Hematopoietic multipotent progenitor cell treated with erythropoietin and hydrocortisone succinate and interleukin-3 and kit ligand, for 8 days (in vitro differentiated cells): ENCODE measurements at regions not wholly inside any gene's neighbourhood (a gene's known extent, or its start where the extent isn't known, plus 50 kb on each side); places are given as distances from the start of the nearest gene placed in this dataset.
"Not testable (repeated sequence)": the region's sequence is repeated elsewhere in the genome, so short reads cannot be mapped to it uniquely, and the experiment has no call there.

Experiments
- DNase-seq: peaks from one replicate; pipeline ENCODE4 v3.0.0-alpha.2; 2015

- no peak for DNase-seq
Observed at GRCh38 chr1:68785328-68785727, 288.4 kb upstream of the DEPDC1 start.

DNA sequence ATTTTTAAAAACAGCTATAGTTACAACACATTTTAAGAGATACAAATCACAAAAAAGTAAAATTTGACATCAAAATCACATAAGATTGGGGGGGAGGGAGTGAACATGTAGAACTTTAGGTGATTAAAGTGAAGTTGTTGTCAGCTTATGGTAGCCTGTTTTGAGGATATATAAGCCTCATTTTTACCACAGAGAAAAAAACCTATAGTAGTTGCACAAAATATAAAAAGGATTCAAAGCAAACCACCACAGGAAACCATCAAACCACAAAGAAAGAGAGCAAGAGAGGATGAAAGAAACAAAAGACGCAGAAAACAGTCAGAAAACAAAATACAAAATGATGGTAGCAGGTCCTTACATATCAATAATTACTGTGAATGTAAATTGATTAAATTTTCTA lies 291.9 kb upstream of the DEPDC1 start:
- DNase-seq = no peak

DNA sequence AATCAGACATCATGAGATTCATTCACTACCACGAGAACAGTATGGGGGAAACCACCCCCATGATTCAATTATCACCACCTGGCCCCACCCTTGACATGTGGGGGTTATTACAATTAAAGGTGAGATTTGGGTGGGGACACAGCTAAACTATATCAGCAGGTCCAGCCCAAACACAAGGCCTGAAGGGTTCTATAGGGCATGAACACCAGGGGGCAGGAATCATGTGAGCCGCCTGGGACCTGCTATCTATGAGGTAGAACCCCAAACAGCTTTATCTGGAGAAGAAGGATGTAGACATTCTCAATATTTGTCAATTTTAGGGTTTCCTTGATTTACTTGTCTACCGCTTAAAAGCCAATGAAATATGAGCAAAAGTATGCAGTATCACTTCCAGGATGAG lies 294.9 kb upstream of the DEPDC1 start:
- no peak for DNase-seq

DNA sequence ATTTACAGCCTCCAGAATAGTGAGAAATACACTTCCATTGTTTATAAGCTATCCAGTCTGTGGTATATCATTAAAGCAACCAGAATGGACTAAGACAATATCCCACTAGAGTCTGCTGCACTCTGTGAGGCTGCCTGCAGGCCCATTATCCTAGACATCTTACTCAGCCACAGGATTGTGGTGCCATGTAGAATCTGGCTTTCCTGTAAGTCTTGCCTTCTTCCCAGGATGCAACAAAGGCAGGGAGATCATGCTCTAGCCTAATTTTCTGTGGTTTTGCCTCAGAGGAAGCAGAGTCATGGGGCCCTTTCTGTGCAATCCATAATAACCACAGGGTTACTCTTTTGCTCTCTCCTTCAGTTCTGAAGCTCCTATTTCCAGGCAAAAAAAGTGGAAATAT lies 299.1 kb upstream of the DEPDC1 start:
- DNase-seq = no peak

DNA sequence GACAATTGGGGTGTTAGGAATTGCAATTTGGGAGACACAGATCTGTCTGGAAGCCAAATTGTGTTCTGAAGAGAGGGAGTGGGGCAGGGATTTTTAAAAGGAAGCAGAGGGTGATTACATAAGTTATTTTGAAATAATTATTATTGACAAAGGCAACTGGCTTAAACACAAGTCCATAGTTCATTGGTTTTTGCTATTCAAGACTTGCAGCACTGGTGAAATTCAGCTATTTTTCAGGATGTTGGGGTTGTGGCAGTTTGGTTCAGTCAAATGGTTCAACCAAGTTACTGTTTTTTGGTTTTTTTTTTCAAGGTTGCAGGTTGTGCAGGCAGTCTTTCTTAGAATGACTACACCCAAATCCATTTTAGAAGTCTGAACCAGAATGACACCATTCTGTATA lies 300.0 kb upstream of the DEPDC1 start:
- no peak for DNase-seq

- no peak for DNase-seq
Observed at GRCh38 chr1:68798071-68798470, 301.2 kb upstream of the DEPDC1 start.

DNA sequence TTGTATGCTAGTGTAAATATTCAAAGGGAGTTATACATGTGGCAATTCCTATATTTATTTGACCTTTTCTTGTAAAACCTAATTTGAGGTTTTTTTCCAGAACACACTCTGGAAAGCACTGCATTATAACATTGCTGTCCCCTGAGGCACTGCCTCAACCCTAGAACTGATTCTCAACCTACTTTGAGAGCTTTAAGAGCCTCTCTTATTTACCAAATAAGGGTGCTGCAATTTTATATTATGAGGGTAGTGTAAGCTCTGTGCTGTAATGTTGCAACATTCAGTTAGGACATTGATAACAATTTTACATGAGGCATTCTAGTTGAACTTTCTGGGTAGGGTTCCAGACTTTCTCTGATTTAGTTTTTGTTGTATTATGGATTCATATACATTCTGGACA lies 302.2 kb upstream of the DEPDC1 start:
- DNase-seq = no peak

DNA sequence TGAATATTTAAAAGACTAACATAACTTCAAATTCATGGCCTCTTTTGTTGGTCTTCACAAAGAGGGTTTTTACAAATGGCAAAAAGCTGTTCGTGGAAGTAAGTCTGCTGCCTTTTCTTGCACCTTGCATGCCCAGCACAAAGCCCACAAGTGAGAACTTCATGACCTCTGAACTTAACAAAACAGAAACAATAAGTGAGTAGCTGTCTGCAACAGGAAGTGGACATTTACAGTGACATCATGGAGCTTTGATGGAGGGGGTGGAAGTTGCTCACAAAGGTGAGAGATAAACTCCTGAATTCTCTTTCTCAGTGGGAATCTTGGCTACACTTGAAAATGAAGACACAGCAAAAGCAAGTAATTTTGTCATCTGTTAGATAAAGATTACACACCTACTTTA lies 303.3 kb upstream of the DEPDC1 start:
- DNase-seq = no peak

DNA sequence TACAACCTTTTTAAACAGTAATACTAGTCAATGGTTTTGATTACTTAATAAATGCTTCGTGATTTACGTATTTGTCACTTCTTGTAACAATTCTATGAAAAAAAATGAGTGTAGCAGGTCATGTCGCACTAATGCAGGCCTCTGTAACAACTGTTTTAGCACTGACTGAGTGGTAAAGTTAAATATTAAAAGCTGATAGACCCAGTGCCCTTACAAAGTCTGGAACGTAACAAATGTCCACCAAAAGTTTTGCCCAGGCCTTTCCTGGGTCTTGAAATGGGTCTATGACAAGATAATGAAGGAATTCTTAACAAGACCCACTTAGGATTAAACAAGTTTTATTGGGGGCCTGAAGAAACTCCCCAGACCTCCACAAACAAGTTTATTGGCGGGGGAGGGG lies 304.6 kb upstream of the DEPDC1 start:
- no peak for DNase-seq

- DNase-seq = no peak
Observed at GRCh38 chr1:68805097-68805641, 308.3 kb upstream of the DEPDC1 start.

GRCh38 chr1:68808351-68808750 lies 311.5 kb upstream of the DEPDC1 start:
- peak; percentile 3 for DNase-seq

DNA sequence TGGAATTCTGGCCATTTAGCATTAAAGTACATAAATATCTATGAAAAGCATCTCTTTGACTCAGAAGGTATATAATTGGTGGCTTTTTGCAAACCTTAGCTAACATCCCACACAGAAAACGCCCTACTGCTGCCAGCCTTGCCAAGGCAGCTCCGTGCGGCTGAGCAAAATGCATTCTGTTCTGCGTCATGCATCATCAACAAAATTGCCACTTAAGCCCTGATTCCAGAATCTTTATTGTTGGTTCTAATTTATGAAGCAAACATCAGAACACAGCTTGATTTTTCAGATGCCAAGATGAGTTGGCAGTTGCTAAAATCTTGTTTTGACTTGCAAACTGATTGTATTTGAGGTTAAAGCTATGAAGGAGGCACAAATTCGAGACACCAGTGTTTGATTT lies 314.9 kb upstream of the DEPDC1 start:
- DNase-seq = no peak

GRCh38 chr1:68812333-68812732 lies 315.5 kb upstream of the DEPDC1 start:
- DNase-seq = no peak

GRCh38 chr1:68814067-68814466 lies 317.2 kb upstream of the DEPDC1 start:
- no peak for DNase-seq

DNA sequence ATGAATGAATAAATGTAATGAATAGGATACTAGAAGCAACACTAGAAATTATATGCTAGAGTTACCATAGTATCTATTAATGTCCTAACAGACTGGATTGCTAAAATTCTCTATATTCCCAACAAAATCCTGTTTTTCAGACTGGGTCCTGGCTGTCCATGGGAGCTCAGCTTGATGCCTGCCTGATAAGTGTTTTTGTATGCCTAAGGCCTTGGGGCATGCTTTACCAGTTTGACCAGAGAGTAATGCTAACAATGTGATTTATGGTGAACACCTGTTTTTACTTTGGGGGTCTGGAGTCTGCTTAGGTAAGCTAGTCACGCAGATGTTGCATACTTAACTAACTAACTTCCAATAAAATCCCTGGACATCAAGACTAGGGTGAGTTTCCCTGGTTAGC lies 318.8 kb upstream of the DEPDC1 start:
- DNase-seq = no peak

- not testable (repeated sequence) for DNase-seq
Observed at GRCh38 chr1:68817505-68818210, 320.8 kb upstream of the DEPDC1 start.

DNA sequence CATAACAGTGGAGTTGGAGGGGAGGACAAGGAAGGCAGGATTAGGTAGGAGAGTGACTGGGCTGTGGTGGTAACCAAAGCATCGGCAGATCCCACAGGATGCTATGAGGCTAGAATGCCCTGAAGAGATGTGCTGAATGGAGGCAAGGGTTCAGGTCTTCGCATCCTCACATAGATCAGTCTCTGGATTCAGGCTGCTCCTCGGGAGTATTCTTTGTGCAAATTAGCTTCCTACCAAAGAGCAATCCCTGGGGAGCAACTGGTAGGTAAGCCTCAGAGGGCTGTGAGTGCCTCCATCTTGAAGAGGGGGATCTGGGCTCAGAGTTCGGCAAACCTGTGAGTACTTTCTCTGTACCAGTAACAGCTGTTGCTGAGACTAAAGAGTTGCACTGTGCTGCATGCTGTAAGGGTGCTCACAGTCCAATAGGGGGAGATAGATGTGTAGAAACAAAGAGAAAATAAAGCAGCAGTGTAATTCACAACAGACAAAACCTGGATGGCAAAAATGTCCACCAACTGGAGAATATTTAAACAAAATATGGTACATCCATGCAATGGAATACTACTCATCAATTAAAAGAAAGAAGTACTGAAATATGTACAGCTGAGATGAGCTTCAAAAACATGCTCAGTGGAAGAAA lies 322.4 kb upstream of the DEPDC1 start:
- no peak for DNase-seq

DNA sequence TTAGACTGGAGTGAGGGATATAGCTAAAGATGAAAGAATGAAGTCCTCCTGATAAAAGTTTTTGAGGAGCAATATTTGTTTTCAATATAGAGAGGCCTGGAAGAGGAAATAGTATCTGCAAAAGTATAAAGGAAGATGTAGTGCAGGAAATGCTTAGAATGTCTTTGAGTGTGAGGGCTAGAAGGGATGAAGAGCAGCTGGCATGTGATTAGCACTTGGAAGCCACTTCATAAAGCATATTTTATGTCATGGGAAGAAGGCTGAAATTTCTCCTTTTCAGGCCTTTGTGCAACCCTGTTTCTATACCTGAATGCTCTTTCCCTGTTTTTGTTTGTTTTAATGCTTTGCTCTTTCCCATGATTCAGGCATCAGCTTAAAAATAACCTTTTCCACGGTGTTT lies 323.3 kb upstream of the DEPDC1 start:
- DNase-seq = no peak

DNA sequence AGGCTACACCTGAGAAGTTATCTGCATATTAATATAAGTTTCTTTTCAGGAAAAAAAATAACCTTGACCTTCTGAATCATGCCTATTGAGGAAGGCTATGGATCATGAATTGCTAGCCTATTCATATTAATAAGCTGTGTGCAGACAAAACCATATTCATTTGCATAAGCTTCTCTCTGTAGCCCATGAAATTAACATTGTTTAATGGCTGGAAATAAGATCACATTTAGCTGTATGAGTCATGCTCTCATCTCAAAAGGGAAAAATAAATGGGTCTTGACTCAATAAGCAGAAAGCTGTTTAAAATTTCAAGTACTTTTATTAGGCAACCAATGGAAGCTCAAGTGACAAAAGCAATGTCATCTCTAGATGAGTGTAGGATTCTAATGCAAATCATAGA lies 330.0 kb upstream of the DEPDC1 start:
- DNase-seq = no peak

GRCh38 chr1:68827261-68827660 lies 330.4 kb upstream of the DEPDC1 start:
- no peak for DNase-seq

DNA sequence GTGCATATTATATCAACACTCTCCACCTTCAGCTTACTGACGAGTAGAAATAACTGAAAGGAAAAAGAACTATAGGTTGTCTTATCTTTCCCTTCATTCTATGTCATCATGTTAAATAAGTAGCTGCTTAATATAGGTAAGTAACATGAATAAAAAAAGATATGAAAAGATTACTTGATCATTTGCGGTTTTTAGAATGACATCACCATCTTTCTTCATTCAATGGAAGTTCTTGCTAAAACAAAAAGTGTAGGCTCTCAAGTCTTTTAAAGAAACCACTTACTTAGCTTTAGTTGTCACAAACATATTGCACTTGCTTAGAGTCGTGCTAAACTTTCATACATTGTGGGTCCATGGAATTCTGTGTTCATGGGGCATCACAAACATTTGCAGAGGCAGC lies 331.1 kb upstream of the DEPDC1 start:
- no peak for DNase-seq

DNA sequence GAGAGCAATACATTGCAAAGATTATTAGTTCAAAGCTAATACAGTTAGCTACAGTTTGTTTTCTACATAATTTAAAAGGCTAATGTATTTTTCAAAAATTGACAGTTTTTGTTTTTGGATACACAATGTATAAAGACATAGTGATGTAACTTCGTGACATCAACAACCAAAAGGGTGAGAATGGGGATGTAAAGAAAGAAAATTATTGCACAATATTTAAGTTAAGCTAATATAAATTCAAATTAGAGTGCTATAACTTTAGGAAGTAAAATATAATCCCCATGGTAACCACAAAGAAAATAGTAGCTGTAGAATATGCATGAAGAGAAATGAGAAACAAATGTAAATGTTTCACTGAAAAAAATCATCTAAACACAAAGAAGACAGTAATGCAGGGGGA lies 334.4 kb upstream of the DEPDC1 start:
- no peak for DNase-seq

DNA sequence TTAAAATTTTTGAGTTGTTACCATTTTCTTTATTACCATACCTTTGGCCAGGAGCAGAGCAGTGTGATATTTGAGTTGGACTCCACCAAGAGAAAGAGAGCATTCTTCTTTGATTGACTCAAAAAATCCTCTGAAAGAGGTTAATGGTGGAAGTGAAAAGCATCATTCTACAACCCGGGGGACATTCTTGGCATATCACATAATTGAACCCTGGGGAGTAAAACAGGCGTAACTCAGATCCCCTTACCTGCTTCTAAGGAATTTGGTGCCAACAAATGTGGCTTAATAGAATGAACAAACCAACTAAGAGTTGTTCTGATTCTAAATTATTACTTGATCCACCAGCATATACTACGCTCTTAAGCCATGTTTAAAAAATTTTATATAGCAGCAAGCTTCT lies 351.1 kb upstream of the DEPDC1 start:
- no peak for DNase-seq

GRCh38 chr1:68868606-68869005 lies 371.7 kb upstream of the DEPDC1 start:
- DNase-seq = no peak

GRCh38 chr1:68873144-68873543 lies 376.3 kb upstream of the DEPDC1 start:
- DNase-seq = no peak
